GM21381 (cell line): ENCODE measurements at regions not wholly inside any gene's neighbourhood (a gene's known extent, or its start where the extent isn't known, plus 50 kb on each side); places are given as distances from the start of the nearest gene placed in this dataset.

Experiments used
- ATAC-seq: cut with Tn5 transposase; IDR thresholded peaks from one replicate; pipeline ENCODE4 v1.9.1; 2021; ENCODE audit warnings: mild to moderate bottlenecking, moderate library complexity; ENCODE audit not compliant: unreplicated experiment

DNA sequence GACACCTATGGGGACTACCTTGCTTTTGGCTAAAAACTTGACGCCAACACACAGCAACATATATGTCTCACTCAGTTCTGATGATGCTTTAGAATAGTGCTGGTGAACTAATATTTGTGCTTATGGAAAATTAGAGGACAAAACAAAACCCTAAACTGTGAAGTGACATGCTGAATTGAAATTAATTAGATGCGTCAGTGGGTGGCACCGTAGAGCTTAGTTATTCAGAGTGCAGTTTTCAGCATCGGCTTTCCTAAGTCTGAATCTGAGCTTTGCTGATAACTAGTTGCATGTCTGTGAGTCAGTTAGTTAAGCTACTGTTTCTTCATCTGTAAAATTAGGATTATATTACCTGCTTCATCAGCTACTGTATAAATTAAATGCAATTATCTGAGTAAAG lies 245.0 kb upstream of the SORCS1 start:
- ATAC-seq = no peak

DNA sequence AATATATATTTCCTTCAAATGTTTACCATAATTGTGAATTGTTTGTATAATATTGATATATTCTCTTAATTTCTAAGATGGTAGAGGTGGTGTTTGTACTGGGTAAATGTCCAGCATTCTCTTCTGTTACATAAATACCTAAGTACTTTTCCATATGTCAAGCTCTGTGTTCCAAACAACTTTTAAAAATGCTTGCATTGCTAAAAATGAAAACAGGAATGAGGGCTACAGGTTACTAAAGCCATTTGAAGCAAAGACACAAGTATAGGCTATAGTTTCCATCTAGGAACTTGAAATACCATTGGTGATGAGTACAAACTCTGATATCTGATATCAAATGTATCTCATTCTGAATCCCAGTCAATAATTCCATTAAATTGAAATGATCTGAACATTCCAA lies 233.6 kb upstream of the SORCS1 start:
- no peak for ATAC-seq

DNA sequence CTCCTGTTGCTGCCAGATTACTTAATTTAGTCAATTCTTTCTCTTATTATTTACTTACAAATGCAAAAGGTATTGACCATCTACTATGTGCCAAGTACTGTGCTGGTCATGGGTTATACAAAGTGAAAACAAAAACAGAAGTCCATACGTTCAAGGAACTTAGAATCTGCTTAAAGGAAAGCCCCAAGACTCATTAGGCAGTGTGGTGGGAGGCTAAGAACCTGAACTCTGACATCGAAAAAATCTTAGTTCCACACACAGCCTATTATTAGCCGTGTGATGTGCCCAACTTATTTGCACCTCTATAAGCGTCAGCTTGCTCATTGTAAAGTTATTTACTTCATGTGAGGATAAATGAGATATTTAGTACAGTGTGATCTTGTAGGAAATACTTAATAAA lies 227.4 kb upstream of the SORCS1 start:
- no peak for ATAC-seq

DNA sequence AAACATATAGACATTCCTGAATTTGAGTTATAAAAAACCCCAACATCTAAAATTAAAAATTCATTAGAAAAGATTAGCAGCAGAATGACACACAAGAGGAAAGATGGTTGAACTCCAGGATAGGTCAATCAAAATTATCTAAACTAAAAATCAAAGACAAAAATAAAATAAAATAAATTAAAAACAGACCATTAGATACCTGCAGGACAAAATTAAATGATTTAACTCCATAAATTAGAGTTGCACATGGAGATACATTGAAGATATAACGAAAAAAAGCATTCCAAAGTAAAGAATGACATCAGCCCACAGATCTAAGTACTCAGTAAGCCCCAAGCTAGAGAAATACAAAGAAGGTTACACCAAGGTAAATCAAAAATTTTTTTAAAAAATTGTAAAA lies 226.1 kb upstream of the SORCS1 start:
- no peak for ATAC-seq

DNA sequence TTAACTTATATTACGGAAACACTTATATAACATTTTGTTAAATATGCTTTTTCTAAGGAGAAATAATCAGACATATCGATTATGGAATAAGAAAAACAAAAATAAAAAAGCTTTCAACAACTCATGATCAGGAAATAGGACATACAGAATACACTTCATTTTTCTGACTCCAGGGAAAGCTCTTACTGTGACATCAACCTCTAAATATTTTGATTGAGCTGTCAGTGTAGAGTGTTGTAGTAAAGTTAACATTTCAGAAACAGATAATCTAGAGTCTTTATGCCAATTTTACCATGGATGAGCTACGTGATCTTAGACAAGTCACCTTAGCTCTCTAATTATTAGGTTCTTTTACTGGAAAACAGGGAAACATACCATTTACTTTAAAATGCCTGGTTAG lies 218.9 kb upstream of the SORCS1 start:
- ATAC-seq = no peak

DNA sequence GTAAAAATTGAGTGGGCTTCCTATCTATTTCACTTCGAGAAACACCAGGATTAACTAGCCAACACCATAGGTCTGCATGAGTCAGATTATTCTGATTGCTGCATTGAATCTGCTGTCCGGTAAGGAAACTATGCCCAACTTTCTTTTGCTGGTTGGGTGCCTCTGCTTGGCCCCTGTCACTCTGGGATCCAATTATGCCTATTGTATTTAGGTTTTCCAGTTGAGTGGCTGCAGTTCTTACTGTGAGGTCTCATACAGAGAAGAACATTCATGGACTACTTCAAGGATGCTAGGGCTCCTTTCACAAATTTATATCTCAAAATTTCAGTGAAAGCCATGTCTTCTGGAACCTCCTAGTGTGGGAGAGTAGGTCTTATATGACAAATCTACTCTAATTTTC lies 215.1 kb upstream of the SORCS1 start:
- ATAC-seq = no peak

DNA sequence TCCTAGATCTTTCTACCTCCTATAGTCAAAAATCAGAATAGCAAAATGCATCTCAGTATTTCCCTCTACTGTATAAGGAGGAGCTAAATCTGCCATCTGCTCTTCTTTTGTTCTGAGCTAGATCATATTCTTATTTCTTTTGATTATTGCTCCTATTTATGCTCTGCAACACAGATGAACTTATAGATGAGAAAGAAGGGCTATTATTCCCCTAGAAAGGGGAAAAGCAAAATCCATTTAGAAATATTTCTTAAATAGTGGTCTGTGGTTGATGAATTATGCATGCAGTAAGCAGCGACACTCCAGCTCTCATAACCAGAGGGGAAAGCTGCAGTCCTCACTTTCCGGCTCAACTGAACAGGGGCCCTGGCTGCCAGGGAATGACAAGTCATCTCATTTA lies 207.3 kb upstream of the SORCS1 start:
- ATAC-seq = no peak

DNA sequence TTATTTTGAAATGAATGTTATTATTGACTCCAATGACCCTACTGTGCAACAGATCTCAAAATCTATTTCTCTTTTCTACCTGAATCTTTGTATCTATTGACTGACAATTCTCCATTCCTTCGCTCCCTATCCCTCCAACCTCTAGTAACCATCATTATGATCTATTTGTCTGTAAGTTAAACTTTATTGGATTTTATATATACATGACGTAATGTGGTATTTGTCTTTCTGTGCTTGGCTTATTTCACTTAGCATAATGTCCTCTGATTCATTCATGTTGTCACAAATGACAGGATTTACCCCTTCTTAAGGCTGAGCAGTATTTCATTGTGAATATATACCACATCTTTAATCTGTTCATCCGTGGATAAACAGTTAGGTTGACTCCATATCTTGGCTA lies 200.4 kb upstream of the SORCS1 start:
- ATAC-seq = no peak

DNA sequence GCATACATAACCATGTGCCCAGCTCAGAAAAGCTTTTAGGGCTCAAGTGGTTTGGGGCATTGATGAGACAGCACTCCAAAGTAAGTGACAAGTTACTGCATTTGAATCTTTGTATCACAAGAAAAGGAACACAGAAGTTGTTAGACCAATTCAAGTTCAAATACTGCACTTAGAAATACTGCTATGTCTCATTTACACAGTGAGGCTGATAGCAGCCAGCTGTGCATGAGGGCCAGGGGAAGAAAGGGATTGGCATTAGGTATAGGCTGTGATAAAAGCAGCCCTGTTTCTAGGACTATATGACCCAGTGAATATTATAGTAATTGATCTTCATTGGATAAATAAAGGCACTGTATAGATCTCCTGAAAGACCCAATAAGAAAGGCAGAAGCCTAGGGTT lies 197.8 kb upstream of the SORCS1 start:
- no peak for ATAC-seq

DNA sequence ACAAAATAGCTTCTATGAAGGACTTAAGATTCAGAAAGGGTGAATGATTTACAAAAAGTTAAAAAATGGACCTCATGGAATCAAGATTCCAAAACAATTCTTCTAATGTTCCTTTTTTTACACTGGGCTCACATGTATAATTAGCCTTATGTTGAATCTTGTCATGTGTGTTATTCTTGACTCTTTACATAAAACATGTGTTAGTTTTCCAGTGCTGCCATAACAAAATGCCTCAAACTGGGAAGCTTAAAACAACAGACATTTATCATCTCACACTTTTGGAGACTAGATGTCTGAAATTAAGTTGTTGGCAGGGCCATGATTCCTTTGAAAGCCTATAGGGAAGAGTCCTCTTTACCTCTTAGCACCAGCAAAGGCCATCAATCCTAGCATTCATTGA lies 192.5 kb upstream of the SORCS1 start:
- no peak for ATAC-seq

DNA sequence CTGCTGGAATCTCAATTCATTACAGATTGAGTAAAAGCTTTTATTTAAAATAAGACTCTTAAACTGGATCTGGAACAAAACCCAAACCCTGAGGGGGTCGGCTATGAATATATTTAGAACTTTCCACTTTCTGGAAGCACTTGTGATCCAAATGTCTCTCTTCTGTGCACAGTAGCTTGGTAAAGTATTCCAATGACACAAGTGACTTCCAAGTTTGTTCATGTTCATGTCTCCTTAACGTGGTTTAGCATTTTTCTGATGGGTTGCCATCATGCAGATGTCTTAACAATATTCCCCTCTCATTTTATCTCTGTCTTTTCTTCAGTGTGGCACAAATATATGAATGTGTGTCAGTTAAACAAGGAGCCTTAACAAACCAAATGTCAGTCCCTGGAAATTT lies 191.9 kb upstream of the SORCS1 start:
- ATAC-seq = no peak

DNA sequence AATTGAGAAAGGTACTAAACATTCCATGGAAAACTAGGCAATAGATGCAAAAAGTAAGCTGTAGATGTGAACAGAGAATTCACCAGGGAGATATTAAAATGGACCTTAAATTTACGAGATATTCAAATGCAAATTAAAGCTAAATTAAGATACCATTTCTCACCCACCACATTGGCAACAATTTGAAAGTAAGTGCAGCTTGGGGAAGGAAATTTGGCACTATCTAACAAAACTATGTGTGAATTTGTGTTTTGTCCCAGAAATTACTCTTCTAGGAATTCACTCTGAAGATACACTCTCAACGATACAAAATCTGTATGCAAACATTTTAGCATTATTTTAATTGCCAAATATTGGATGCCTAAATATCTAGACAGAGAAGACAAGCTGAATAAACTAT lies 178.2 kb upstream of the SORCS1 start:
- no peak for ATAC-seq

DNA sequence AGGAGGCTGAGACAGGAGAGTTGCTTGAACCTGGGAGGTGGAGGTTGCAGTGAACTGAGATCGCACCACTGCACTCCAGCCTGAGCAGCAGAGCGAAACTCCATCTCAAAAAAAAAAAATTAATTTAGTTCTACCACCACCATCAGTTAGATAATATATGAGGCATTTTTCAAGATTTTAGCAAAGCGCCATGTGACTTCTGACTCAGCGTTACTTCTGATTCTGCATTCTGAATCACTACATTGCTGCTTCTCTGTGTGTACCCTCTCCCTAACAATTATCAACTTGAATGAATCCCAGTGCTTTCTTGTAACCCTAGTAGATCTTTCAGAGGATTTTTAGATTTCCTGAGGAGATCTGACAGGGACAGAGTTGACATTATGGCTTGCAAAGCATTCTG lies 176.8 kb upstream of the SORCS1 start:
- ATAC-seq = no peak

DNA sequence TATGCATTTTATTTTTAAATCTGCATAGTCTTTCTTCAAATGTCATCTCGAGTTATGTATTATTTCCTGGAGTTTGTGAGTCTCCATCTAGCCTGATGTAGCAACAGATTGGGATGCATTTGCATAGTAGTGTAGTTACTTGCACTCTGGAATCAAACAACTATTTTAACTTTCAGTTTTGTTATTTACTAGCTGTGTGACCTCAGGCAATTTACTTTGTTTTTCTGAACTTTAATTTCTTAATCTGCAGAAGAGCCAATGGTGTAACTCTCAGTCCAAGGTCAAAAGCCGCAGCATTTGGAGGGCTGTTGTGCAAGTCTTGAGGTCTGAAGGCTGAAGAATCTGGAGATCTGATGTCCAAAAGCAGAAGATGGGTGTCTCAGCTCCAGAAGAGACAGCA lies 175.8 kb upstream of the SORCS1 start:
- ATAC-seq = no peak

DNA sequence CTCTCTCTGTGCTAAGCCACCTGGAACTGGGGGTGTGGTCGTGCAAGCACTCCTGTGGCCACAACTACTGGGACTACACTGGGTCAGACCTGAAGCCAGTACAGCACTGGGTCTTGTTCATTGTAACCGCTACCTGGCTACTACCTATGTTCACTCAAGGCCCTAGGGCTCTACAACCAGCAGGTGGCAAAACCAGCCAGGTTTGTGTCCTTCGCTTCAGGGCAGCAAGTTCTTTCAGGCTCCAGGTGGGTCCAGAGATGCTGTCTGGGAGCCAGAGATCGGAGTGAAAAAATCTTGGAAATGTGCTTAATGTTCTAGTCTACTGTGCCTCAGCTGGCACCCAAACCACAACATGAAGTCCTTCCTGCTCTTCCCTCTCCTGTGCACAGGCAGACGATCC lies 171.6 kb upstream of the SORCS1 start:
- ATAC-seq = no peak

DNA sequence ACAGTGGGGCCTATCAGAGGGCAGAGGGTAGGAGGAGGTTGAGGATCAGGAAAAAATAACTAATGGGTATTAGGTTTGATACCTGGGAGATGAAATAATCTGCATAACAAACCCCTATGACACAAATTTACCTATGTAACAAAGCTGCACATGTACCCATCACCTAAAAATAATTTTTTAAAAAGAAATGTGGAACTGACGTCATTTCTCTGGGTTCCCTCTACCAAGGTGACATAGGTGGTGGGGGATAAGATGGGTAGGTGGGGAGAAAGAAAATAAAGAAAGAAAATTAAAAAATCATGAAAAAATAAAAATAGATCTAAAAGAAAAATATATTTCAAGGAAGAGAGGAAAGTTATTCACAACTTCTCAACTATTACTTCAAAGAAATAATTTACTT lies 153.1 kb upstream of the SORCS1 start:
- no peak for ATAC-seq

DNA sequence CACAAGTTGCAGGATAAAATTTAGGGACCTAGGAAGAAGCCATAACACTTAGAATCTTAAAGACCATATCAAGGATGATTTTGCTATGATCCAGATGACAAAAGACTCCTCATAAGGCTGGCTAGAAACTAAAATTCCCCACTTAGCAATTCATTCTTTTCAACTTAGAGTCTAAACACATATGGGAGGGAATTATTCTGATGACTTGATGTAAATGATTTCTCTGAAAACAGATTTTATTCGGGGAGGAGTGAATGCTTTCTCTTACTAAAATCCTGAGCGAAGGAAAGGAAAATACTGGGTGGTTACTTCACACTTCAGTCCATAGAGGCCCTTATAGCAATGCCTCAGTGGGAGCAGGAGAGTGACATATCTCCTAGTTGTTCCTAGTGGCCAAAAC lies 138.7 kb upstream of the SORCS1 start:
- ATAC-seq = no peak

DNA sequence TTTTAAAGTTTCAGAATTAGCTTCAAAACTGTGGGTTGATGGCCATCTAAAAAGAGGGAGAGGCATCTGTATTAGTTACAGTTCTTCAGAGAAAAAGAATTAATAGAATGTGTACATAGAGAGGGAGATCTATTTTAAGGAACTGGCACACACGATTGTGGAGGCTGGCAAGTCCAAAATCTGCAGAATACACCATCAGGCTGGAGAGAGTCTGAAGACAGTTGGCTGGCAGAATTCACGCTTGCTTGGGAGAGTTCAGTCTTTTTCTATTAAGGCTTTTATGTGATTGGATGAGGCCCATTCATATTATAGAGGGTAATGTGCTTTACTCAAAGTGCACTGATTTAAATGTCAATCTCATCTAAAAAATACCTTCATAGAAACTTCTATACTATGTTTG lies 135.1 kb upstream of the SORCS1 start:
- no peak for ATAC-seq

DNA sequence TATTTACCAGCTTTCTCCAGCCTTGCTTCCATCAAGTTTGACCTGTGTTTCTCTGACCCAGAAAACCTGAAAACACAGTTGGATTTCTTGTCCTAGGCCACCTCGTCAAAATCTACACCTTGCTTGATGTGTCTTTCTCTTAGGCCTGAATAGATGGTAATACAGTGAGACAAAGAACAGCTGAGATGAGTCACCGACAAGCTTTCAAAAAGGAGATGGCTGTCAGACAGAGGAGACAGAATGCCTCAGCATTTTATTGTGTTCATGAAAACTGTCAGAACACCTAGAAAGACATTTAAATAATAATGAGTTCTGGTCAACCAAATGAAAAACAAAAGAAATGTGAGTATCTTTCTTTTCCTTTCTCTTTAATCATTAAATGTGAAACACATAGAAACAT lies 119.7 kb upstream of the SORCS1 start:
- no peak for ATAC-seq

DNA sequence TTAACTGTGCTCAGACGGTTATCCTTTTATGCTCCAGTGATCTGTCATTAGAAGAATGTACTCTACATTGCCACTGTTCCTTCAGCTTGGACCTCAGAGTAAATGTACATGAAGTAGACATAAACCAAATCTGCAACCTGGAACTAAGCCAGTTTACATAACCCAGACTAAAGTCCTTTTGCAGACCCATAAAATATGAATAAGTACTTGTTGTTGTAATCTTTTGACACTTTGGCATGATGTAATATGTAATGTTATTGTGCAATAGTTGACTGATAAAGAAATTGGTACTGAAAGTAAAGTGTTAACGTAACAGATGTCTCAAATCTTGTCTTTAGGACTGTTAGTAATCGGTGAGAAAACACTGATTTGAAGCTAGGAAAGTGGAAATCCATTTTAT lies 115.8 kb upstream of the SORCS1 start:
- no peak for ATAC-seq

DNA sequence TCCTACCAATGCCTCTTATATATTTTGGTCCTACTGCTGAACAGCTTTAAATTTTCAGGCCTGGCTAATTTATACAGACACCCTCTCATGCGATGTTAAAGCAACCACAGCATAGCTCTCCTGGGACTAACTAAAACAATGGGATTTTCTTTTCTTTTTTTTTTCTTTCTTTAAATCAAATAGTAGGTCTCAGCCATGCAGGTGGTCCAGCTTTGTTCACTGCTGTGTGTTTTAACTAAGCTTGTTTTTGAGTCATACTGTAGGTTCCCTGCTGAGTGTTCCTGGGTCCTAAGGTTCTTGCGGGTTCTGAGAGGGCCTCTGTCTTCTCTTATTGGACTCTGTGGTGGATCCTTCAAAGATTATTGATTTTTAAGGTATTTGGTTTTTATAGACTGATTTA lies 113.1 kb upstream of the SORCS1 start:
- ATAC-seq = no peak

DNA sequence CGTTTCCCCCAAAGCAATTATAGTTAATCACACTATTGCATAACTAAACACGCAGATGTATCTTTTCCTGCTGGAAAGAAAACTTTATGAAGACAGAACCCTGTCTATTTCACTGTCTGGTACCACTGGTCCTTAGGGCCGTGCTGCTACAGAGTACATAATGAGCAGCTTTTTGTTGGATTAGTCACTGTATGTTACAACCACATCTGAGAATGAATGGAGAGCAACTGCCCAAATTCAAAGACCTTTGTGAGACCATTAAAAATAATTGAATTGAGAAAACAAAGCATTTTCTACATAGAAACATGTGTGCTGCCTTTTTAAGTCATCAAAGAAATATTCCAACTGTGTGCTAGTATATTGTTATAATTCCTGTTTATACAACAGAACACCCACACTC lies 111.3 kb upstream of the SORCS1 start:
- no peak for ATAC-seq

DNA sequence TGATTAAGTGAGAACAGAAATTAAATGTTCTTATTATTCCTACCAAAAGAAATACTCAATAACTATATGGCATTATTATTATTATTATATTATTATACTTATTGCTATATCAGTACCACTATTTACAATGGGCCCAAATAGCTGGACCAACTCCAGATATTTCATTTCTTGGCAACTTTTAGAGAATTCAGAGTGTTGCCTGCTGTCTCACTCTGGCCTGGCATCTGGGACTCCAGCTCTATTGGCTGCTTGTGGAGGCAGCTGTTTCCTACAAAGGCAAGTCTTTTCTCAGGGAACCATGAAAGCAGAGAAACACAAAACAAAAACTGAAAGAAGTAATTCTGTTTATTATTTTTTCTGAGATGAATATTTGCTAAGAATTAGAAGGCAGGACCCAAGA lies 105.1 kb upstream of the SORCS1 start:
- no peak for ATAC-seq

DNA sequence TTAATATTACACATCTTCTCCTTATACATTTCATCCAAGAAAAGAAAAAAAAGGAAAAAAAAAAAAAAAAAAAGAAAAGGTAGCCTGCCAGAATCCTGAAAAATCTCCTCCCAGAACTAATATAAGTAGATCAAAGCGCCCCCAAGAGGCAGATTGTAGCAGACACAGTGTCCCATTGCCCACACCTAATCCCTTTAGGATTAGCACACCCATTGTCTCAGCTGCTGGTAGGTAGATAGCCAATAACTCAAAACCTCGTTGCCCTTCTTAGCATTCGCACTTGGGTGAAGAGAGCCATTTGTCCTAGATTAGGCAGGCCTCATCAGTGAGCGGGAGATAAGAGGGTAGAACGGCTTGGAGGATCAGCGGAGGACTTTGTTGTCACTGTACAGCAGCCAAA lies 100.2 kb upstream of the SORCS1 start:
- ATAC-seq = no peak
